ENCODE measurements at regions not wholly inside any gene's neighbourhood (a gene's known extent, or its start where the extent isn't known, plus 50 kb on each side); places are given as distances from the start of the nearest gene placed in this dataset.
A peak's percentile ranks its signal among the peaks of the same experiment; 100 is the strongest.

DNA sequence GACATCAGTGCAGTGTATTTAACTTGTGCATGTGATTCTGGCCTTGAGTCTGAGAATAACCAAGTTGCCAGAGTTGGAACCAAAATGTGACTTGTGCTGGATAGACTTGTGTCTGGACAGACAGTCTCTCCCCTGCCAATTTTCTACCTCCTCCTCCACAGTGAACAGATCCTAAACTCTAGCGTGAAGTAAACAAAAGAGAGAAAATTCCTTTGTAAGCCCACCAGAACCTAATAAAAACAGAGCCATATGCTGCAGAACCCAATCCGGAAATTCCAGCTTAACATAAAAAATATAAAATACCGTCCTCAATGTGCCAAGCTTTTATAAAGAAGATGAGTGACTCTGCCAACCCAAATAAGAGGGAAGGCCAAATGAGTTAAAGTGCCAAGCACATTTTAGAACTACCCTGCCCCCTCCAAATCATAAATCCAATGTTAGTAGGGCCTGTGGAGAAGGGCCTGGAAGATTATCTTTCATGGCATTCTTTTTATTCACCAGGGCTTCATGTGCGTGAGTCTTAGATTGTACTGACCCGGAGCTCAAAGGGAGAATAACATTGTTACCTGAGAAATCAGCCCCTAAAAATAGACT lies 344.6 kb upstream of the PROK2 start:
- intact Hi-C loops (cut with micrococcal nuclease): no loop called here
- no TSS peak for BruUV-seq (replicated peaks)
- TF ChIP-seq, protein P1, sequence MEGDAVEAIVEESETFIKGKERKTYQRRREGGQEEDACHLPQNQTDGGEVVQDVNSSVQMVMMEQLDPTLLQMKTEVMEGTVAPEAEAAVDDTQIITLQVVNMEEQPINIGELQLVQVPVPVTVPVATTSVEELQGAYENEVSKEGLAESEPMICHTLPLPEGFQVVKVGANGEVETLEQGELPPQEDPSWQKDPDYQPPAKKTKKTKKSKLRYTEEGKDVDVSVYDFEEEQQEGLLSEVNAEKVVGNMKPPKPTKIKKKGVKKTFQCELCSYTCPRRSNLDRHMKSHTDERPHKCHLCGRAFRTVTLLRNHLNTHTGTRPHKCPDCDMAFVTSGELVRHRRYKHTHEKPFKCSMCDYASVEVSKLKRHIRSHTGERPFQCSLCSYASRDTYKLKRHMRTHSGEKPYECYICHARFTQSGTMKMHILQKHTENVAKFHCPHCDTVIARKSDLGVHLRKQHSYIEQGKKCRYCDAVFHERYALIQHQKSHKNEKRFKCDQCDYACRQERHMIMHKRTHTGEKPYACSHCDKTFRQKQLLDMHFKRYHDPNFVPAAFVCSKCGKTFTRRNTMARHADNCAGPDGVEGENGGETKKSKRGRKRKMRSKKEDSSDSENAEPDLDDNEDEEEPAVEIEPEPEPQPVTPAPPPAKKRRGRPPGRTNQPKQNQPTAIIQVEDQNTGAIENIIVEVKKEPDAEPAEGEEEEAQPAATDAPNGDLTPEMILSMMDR (IDR thresholded peaks at IDR 0.05; ENCODE audit: unreplicated experiment): no peak
- no peak for DNase-seq (ENCODE audit: unreplicated experiment)
- Mint-ChIP-seq H3K9me3 (ENCODE audit: unreplicated experiment) (no peaks in the 10 kb centered on the region), H3K27me3 (ENCODE audit: insufficient read depth, unreplicated experiment) (no peaks in the 10 kb centered on the region), H3K4me3 (ENCODE audit: unreplicated experiment) (no peak overlapping the region), H3K36me3 (ENCODE audit: insufficient read depth, unreplicated experiment) (no peaks in the 10 kb centered on the region), H3K4me1 (ENCODE audit: insufficient read depth, unreplicated experiment) (peaks cover 16% of the 10 kb centered on the region), H3K27ac (ENCODE audit: low read depth, unreplicated experiment) (no peak overlapping the region)
- ChIA-PET CTCF (no interaction called here), POLR2A (interaction anchor here (0.7 kb wide), 1 partner anchor 31 kb away, joined by 3 read pairs; no protein-coding TSS in a partner anchor)

DNA sequence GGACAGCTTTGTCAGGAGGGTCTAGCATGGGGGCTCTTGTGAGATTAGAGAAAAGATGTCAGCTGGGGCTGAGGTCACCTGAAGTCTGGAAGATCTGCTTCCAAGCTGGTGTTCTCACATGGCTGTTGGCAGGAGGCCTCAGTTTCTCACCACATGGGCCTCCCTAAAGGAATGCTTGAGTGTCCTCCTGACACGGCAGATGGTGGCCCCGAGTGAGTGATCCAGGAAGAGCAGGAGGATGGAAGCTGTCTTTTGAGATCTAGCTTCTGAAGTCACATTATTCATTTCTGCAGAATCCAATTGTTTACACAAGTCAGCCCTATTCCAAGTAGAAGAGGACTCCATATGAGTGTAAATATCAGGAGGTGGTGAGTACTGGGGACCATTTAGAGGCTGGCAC lies 344.0 kb upstream of the PROK2 start:
- CTCF ChIA-PET: no interaction called here
- Mint-ChIP-seq H3K4me3 (ENCODE audit: unreplicated experiment) (no peak overlapping the region), H3K36me3 (ENCODE audit: insufficient read depth, unreplicated experiment) (no peaks in the 10 kb centered on the region), H3K27ac (ENCODE audit: low read depth, unreplicated experiment) (no peak overlapping the region), H3K27me3 (ENCODE audit: insufficient read depth, unreplicated experiment) (no peaks in the 10 kb centered on the region), H3K4me1 (ENCODE audit: insufficient read depth, unreplicated experiment) (peaks cover 23% of the 10 kb centered on the region), H3K9me3 (ENCODE audit: unreplicated experiment) (no peaks in the 10 kb centered on the region)
- POLR2A ChIA-PET: no interaction called here
- TF ChIP-seq, protein P1 (IDR thresholded peaks at IDR 0.05; ENCODE audit: unreplicated experiment): no peak
- no TSS peak for BruUV-seq (replicated peaks)
- intact Hi-C loops (cut with micrococcal nuclease): no loop called here
- DNase-seq (ENCODE audit: unreplicated experiment): no peak

DNA sequence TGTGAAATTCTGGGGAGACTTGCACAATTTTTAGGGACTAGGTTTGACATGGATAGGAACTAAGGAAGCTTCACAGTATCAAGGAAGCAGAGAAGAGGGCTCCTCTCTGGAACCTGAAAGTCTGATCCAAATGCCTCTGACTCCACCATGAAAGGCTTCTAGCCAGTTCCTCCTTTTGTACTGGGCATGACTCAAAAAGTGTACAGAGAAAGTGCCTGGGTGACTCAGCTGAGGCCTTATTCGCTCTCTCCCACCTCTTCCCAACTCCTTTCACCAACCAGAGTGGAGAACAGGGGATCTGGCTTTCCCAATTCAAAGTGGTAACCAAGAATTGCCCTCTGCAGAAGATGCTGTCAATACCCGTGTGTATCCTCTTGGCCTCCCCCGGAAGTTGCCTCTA lies 342.9 kb upstream of the PROK2 start:
- no peaks in the 10 kb centered on the region for H3K9me3 Mint-ChIP-seq (ENCODE audit: unreplicated experiment)
- no TSS peak for BruUV-seq (replicated peaks)
- H3K36me3 Mint-ChIP-seq (ENCODE audit: insufficient read depth, unreplicated experiment): no peaks in the 10 kb centered on the region
- no peak overlapping the region for H3K4me3 Mint-ChIP-seq (ENCODE audit: unreplicated experiment)
- TF ChIP-seq, protein P1 (IDR thresholded peaks at IDR 0.05; ENCODE audit: unreplicated experiment): no peak
- POLR2A ChIA-PET: no interaction called here
- DNase-seq (ENCODE audit: unreplicated experiment): peak; percentile 71
- peaks cover 32% of the 10 kb centered on the region for H3K4me1 Mint-ChIP-seq (ENCODE audit: insufficient read depth, unreplicated experiment)
- intact Hi-C loops (cut with micrococcal nuclease): no loop called here
- CTCF ChIA-PET: interaction anchor here (0.6 kb wide), 1 partner anchor 234 kb away, joined by 3 read pairs; no protein-coding TSS in a partner anchor
- H3K27ac Mint-ChIP-seq (ENCODE audit: low read depth, unreplicated experiment): no peak overlapping the region
- H3K27me3 Mint-ChIP-seq (ENCODE audit: insufficient read depth, unreplicated experiment): no peaks in the 10 kb centered on the region

DNA sequence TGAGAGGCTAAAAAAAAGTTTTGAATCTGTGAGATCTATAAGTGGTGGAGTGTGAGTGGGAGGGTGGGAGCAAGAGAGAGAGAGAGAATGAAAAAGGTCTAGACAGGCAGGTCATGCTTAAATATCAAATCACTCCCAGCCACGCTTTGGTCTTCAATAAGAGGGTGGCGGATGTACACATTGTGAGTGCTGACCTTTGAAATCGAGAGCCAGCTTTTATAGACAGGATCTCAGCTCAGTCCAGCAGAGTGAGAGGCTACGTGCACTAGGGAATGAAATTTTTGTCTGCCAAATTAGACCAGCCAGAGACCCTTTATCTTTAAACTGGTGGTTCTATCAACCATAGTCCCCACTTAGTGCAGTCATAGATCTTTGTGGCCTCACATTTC lies 342.3 kb upstream of the PROK2 start:
- CTCF ChIA-PET: interaction anchor here (0.6 kb wide), 1 partner anchor 235 kb away, joined by 3 read pairs; no protein-coding TSS in a partner anchor
- no peak overlapping the region for H3K27ac Mint-ChIP-seq (ENCODE audit: low read depth, unreplicated experiment)
- POLR2A ChIA-PET: no interaction called here
- H3K27me3 Mint-ChIP-seq (ENCODE audit: insufficient read depth, unreplicated experiment): no peaks in the 10 kb centered on the region
- no TSS peak for BruUV-seq (replicated peaks)
- intact Hi-C loops (cut with micrococcal nuclease): no loop called here
- no peak overlapping the region for H3K4me3 Mint-ChIP-seq (ENCODE audit: unreplicated experiment)
- peaks cover 32% of the 10 kb centered on the region for H3K4me1 Mint-ChIP-seq (ENCODE audit: insufficient read depth, unreplicated experiment)
- no peak for DNase-seq (ENCODE audit: unreplicated experiment)
- no peaks in the 10 kb centered on the region for H3K9me3 Mint-ChIP-seq (ENCODE audit: unreplicated experiment)
- H3K36me3 Mint-ChIP-seq (ENCODE audit: insufficient read depth, unreplicated experiment): no peaks in the 10 kb centered on the region
- TF ChIP-seq, protein P1 (IDR thresholded peaks at IDR 0.05; ENCODE audit: unreplicated experiment): no peak

All from MCF 10A (cell line).